ENCODE measurements at regions not wholly inside any gene's neighbourhood (a gene's known extent, or its start where the extent isn't known, plus 50 kb on each side); places are given as distances from the start of the nearest gene placed in this dataset.

GRCh38 chr6:125693480-125693879 lies 56.0 kb upstream of the HEY2 start:
- ChIA-PET POLR2A (interaction anchor here (1.2 kb wide), 1 partner anchor 95 kb away, joined by 3 read pairs; no protein-coding TSS in a partner anchor), CTCF (interaction anchor here (1.6 kb wide), 1 partner anchor 66 kb away, joined by 5 read pairs; no protein-coding TSS in a partner anchor)
- ATAC-seq, result peak; percentile 11; the same call in 1 of the 2 replicates
- Mint-ChIP-seq H3K4me3 (no peak overlapping the region), H3K27ac (no peak overlapping the region), H3K4me1 (peaks cover 12% of the 10 kb centered on the region; the same call in 1 of the 2 replicates), H3K27me3 (ENCODE audit: low read depth) (peaks cover 55% of the 10 kb centered on the region), H3K9me3 (peaks cover 99% of the 10 kb centered on the region), H3K36me3 (peaks cover 100% of the 10 kb centered on the region)
- TF ChIP-seq ZNF671 (CRISPR knock-in tag; IDR thresholded peaks at IDR 0.05) (peak; percentile 81; the same call in 1 of the 2 replicates), ZBTB43 (CRISPR knock-in tag; IDR thresholded peaks at IDR 0.05) (no peak), NFATC4 (CRISPR knock-in tag; IDR thresholded peaks at IDR 0.05) (peak; percentile 57; the same call in 1 of the 2 replicates), TCF7 (CRISPR knock-in tag; IDR thresholded peaks at IDR 0.05; ENCODE audit: low read depth) (no peak), ZNF425 (CRISPR knock-in tag; conservative IDR thresholded peaks at IDR 0.05) (peak; percentile 61)
- DNase-seq (ENCODE audit: low spot score), result no peak

- peaks cover 95% of the 10 kb centered on the region for H3K36me3 Mint-ChIP-seq
- TF ChIP-seq ZNF425 (CRISPR knock-in tag; conservative IDR thresholded peaks at IDR 0.05) (0 out of 2 replicates have a peak, but pooled peaks have one; percentile 50), ZNF396 (CRISPR knock-in tag; IDR thresholded peaks at IDR 0.05; ENCODE audit: borderline replicate concordance) (no peak), OVOL2 (CRISPR knock-in tag; IDR thresholded peaks at IDR 0.05; ENCODE audit: borderline replicate concordance) (no peak)
- peaks cover 5% of the 10 kb centered on the region; the same call in 1 of the 2 replicates for H3K27me3 Mint-ChIP-seq (ENCODE audit: low read depth)
- no peak for ATAC-seq
- no peak for DNase-seq (ENCODE audit: low spot score)
- H3K4me1 Mint-ChIP-seq, result peaks cover 63% of the 10 kb centered on the region
- peak overlapping the region; percentile 93 for H3K27ac Mint-ChIP-seq
- H3K9me3 Mint-ChIP-seq, result peaks cover 61% of the 10 kb centered on the region
- peak overlapping the region; percentile 22; the same call in 1 of the 2 replicates for H3K4me3 Mint-ChIP-seq
- ChIA-PET POLR2A (no interaction called here), CTCF (interaction anchor here (2.5 kb wide), 1 partner anchor 54 kb away, joined by 16 read pairs; no protein-coding TSS in a partner anchor)
Observed at GRCh38 chr6:125699591-125699990, 49.8 kb upstream of the HEY2 start.

Data from WTC11 (cell line).